ENCODE measurements at regions not wholly inside any gene's neighbourhood (a gene's known extent, or its start where the extent isn't known, plus 50 kb on each side); places are given as distances from the start of the nearest gene placed in this dataset.
A peak's percentile ranks its signal among the peaks of the same experiment; 100 is the strongest.

DNA sequence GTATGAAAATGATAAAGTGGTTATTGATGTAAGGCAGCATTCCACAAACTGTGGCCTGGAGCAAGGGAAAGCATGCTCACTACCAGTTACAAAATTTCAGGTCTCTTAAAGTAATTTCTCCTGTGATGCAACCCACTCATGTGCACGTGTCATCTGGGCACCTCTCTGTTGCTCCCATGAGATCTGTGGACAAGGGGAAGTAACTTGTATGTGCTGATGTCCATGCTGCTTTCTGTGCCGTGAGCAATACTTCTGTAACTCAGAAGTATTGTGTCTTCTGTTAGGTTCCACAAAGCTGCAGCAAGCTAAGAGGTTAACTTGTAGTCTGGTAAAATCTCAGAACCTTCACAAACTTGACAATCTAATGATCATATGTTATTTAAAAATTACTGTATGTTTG lies 930.0 kb upstream of the SLITRK6 start:
- DNase-seq (ENCODE audit: low read depth, low spot score) = no peak

DNA sequence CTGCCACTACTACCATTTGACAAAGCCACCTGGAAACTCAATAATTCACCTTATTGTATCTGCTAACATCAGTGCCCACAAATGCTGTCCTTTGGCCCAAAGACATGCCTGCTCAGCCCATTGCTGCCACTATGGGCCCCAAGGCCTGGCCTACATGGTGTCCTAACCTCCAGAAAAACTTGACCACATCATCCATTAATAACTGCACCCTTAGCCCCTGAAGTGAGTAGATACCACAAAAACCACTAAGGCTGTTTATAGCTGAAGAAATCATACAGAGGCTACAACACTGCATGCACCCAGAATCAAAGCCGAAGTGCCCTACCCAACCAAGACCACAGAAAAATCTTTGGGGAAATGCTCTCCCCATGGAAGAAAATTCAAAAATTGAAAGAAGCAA lies 932.8 kb upstream of the SLITRK6 start:
- DNase-seq (ENCODE audit: low read depth, low spot score) = no peak

DNA sequence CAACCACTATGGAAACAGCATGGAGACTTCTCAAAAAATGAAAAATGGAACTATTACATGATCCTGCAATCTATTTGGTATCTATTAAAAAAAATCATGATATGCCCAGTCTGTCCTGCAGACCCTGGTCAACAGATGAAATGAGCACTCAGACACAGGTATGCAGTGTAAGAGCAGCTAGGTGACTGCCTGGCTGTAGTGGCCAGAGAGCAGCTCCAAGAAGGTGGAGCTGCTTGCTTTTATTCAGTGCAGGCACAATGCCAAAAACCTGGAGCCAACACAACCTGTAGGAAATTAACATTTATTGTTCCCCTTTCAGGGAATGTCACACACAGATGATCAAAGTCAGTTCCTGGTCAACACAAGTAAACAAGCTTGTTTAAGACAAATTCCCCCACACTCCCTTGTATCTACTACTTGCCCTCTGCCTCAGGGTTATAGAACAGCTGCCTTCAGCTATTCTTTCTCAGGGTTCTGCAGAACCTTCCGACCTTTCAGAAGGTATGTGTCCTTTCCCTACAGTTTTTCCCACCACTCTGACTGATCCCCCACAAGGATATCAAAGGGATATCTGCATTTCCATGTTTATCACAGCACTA lies 933.7 kb upstream of the SLITRK5 start:
- no peak for DNase-seq (ENCODE audit: low read depth, low spot score)

DNA sequence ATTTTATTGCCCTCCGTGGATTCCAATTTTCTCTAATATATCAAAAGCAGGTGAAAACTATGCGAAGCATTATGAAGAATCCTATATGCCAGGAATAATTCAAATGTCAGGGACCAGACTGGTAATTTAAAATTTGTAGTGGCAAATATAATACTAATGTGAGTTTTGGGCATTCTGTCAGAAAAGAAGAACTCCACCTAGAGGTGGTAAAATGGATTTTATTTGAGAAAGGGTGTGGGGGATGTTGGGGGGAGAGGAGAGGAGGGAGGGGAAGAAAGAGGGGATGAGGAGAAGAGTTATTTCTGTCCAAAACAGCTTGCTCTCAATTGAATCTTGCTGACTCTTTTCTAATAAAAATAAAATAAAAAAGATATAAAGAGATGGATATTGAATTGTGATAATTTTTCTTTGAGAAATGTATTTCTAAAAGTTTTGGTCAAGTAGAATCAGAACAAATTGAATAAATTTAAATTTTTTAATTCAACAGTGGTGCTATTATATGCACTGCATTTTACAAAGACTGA lies 929.3 kb upstream of the SLITRK5 start:
- no peak for DNase-seq (ENCODE audit: low read depth, low spot score)

DNA sequence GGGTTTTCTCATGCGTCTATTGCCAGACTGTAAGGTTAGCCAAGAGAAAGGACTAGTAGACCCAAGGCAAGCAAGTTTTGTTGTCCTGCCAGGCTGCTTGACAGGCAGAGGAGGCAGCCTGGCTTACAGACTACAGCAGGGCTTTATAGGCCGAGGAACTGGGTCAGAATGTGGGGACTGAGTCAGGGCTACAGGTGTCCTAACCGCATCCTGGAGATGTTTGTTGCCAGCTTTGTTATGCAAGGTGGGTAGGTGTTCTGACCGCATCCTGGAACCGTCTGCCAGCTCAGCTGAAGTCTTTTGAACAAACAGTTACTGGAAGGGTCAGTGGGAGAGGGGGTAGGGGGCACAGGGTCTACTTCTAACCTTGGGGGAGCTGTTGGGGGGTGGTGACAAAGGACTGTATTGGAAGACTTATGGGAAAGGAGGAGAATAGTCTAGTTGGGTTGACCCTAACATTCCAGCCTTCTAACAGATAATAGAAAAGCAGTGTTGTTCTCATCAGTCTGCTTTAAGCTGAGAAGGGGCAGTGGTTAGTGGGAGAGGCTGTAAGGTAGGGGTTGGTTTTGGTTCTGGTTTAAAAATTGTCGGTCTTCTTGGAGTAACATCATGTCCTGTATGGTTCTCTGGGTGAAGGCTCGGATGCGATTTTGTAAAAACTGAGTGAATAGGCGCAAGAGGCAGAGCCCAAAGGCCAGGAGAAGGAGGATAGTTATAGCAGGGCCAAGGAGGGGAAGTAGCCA lies 913.8 kb upstream of the SLITRK5 start:
- DNase-seq (ENCODE audit: low read depth, low spot score) = no peak

DNA sequence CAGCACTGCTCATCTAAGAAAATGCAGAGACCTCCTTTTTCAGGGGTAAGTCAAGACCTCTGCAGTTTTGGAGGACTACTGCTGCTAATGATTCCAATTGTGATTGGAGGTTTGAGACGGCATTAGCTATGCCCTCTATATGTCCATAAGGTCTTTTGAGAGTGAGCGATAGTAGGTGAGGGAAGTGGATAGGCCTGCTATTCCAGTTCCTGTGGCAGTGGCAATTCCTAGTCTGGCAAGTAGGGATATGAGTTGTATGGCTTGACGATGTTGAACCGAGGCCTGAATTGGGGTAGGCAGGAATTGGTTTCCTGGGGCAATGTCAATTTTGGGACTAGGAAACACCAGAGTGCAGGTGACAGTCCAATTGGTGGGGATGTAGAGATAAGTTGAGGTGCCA lies 913.1 kb upstream of the SLITRK5 start:
- DNase-seq (ENCODE audit: low read depth, low spot score) = peak; percentile 25

DNA sequence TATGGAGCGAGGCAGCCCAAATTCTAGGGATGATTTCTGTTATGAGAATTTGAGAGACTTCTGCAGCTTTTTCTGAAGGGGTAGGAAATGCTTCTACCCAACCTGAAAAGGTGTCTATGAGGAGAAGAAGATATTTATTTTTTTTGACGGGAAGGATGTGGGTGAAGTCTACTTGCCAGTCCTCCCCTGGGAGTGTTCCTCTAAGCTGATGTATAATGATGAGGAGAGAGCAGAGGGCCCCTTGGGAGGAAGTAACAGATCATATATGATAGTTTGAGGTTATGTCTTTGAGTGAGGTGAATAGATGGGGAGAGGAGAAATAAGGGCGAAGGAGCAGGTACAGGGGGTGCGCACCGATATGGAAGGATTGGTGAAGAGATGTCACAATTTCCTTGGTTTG lies 910.6 kb upstream of the SLITRK5 start:
- DNase-seq (ENCODE audit: low read depth, low spot score) = no peak

DNA sequence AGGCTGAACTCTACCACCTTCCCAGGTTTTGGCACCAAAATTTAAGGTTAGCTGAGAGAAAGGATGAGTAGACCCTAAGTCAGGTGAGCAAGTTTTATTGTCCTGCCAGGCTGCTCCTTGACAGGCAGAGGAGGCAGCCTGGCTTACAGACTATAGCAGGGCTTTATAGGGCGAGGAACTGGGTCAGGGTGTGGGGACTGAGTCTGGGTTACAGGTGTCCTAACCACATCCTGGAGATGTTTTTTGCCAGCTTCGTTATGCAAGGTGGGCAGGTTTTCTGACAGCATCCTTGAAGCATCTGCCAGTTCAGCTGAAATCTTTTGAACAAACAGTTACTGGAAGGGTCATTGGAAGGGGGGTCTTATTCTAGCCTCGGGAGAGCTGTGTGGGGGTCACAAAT lies 905.7 kb upstream of the SLITRK5 start:
- DNase-seq (ENCODE audit: low read depth, low spot score) = no peak

DNA sequence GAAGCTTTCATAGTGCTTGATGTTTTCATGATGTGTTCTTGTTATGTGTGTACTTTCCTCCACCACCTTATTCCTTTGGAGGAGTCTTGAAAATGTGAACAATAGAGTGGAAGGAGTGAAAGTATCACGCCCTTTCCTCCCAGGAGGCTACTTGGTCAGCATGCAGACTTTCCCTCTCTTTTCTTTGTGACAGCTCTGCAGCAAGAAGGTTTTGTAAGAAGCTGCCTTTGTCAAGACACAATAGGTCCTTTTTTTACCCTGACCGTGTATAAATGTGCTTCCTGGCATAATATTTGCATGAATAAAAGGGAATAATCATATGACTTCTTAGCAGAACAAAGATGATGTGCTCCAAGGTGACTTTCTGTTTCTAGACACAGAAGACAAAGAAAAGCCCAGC lies 882.6 kb upstream of the SLITRK5 start:
- DNase-seq (ENCODE audit: low read depth, low spot score) = no peak

DNA sequence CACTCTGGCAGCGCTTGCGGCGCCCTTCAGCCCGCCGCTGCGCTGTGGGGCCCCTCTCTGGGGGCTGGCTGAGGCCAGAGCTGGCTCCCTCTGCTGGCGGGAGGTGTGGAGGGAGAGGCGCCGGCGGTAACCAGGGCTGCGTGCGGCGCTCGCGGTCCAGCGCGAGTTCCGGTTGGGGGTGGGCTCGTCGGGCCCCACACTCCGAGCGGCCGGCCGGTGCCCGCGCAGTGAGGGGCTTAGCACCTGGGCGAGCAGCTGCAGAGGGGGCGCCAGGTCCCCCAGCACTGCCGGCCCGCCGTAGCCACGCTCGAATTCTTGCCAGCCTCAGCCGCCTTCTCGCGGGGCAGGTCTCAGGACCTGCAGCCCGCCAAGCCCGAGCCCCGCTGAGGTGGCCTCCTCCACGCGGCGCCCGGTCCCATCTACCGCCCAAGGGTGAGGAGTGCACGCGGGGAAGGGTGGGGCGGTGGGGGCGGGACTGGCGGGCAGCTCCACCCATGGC lies 879.0 kb upstream of the SLITRK5 start:
- DNase-seq (ENCODE audit: low read depth, low spot score) = peak; percentile 79

DNA sequence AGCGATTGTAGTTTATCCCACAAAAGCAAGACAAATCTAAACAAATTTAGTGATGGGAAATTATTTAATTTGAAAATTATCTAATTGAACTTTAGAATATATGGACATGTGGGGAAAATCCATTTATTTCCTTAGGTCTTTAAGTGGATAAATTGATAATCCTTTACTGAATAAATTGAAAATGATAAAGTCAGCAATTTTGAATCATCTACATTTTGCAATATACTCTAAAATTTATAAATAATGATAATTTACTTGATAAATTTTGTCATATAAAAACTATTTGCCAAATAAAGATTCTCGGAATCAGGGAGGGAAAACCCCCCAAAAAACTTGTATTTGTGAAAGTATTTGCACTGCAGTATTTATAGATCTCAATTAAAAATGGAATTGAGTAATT lies 875.3 kb upstream of the SLITRK5 start:
- DNase-seq (ENCODE audit: low read depth, low spot score) = no peak

DNA sequence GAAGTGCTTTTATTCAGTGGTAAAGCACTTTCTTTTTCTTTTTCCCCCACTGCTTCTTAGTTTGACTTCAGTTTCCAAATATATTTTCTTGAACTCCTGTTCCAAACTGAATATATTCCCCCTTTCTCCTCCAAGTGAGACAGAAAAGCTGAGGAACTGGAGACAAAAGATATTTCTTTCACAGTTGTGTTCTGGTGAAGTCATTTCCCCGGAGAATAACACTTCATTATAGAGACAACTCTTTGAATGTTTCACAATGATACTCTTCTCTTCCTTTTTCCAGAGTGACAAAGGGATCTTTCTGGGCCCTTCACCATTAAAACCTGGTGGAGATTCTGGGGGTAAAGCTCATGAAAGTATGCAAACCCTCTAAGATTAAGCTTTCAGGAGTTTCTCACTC lies 860.8 kb upstream of the SLITRK5 start:
- no peak for DNase-seq (ENCODE audit: low read depth, low spot score)

DNA sequence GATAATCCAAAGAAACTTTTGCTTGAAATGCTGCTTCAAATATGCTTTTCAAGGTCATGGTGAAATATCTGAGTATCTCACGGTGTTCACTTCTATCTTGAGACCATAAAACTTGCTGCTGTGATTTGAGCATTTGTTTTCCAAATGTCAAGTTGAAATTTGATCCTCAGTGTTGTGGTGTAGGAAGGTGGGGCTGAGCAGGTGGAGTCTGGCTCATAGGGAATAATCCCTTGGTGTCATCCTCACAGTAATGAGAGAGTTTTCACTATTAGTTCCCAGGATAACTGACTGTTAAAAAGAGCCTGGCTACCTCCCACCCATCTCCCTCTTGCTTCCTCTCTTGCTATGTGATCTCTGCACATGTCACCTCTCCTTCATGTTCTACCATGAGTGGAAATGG lies 858.0 kb upstream of the SLITRK5 start:
- no peak for DNase-seq (ENCODE audit: low read depth, low spot score)

DNA sequence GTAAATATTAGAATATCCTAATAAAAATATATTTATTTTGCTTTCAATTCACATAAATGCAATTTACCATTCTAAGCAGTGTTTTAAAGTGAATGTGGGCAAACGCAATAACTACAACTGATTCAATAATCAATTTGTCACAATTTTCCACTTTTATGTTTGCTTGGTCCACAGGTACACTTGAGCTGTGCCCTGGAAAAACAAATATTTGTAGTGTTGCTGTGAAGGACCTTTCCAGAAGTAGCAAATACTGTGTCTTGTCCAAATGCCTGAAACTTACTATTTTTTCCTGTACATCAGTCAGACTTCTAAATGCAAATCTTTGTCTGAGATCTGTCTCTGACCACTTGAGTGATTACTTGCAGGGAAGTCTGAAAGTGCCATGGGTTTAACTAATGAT lies 845.8 kb upstream of the SLITRK5 start:
- DNase-seq (ENCODE audit: low read depth, low spot score) = no peak

DNA sequence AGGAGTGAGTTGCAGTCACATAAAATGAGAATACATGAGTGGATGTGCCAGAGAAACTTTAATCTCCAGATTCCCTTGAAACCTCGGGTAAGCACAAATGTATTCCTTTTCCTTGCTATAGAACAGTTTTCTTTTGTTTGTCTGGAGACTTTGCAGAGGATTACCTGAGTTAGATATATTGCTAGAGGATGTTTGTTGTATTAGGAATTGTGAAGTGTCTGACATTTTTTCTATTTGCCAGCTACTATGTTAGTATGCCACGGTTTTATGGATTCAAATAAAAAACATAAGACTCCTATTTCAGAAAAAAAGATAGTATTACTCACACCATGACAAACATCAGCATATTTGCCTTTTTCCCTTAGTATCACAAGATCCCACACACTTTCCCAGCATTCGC lies 844.9 kb upstream of the SLITRK5 start:
- DNase-seq (ENCODE audit: low read depth, low spot score) = no peak

DNA sequence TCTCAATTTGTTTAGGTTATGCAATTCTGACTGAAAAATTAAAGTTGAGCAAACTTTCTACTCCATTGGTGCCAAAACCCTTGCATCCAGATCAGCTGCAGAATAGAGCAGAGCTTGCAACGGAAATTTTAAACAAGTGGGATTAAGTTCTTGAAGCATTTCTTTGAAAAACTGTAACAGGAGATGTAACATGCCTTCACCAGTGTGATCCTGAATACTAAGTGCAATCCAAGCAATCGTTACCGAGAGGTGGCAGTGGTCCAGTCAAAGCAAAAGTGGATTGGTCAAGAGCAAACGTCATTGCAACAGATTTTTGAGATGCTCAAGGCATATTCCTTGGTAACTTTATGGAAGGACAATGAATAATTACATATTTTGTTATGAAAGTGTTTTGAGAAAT lies 841.1 kb upstream of the SLITRK5 start:
- no peak for DNase-seq (ENCODE audit: low read depth, low spot score)

DNA sequence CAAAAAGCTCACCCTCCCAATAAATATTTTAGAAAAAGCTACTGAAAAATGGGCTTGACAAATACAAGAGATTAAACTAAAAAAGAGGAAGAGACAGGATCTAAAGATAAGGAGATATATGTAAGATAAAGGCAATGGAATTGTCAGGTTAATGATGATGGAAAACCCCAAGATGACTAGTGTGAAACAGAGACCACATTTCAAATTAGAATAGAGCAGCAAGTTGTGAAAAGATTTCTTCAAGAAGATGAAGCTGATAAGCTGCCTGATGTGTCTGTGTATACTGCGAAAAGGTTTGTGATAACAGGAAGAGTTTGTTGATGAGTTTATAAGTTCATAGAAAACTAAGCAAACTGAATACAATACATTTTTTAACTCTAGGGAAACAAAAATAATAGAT lies 840.1 kb upstream of the SLITRK5 start:
- DNase-seq (ENCODE audit: low read depth, low spot score) = no peak

DNA sequence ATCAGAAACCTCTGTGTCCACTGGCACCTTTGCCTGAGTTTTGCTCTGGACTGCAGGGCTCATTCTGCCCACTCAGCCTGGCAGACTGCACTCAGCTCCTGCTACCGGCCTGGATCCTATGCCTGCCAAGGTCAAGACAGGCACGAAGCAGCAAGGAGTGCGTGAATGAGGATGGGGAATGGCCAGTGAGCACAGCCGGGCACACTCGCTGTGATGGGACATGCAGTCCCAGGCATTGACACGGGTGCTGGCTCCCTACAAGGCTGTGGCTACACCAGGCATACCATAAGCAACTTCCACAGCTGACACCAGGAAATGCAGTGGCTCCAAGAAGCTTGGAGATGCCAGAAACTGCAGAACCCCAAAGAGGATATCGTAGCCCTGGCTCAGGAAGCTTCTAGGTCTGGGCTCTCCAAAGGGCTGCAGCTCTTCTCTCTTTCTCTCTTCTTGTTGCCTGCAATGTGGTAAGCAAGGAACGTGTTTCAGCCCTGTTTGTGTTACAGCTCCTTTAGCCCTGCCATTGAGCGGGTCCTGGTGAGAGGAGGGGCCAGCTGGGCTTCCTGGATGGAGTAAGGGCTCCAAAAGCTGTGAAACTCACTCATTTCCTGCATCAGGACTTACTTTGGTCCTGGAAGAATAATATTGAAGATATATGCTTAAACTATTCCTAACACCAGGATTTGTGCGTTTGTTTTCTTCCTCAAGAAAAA lies 832.6 kb upstream of the SLITRK5 start:
- DNase-seq (ENCODE audit: low read depth, low spot score) = no peak

DNA sequence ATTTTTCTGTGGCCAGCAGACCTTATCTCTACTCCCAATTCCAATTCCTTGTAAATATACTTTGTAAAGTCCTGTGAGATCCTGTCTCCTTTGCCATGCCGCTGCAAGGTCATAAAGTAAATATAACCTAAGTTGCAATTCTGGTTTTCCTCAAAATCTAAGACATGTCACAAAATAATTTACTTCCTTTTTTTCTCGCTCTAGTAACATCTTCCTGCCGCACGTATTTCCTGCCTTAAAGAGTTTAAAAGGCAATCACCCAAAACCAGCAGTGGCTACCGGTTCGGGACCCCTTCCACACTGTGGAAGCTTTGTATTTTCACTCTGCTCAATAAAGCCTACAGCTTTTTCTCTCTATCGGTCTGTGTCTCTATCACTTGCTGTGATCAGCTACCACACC lies 832.0 kb upstream of the SLITRK5 start:
- no peak for DNase-seq (ENCODE audit: low read depth, low spot score)

DNA sequence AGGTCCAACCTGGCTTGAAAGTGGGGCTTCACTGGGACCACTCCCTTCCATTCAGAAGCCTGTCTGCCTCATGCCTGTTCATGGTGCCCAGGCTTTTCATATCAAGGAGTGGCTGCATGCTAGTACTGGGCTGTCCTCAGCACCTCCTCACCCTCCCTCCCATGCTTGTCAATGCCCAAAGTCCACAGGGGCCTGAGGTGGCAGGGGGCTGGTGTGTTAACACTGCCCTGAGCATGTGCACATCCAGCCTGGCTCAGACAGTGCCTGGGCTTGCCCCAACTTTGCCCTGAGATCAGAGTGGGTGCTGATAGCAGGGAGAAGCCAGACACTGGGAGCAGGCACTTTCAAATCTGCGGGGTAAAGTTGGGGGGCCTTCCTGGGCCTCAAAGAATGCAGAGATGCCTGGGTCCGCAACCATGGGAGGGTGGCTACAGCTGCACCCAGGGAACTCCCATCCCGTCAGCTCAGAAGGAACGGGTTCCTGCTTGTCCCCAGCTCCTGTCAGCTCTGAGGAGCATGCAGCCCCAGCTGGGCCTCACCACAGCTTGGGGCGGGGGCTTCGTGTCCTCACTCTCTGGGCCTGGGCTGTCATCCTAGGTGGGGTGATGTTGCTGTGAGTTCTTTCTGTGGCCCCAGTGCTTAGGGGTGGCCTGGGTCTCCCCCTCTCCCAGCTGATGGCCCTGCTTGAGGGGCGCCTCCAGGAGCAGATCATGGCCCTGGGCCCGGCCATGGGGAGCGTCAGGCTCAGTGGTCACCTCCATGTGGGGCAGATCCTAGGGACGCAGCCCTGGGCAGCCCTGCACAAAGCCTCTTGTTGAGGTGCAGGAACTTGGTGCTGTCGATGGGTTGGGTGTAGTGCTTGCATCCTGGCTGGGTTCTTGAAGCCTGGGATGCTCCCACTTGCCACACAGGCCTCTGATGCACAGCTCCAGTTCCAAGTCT lies 830.6 kb upstream of the SLITRK5 start:
- DNase-seq (ENCODE audit: low read depth, low spot score) = no peak

DNA sequence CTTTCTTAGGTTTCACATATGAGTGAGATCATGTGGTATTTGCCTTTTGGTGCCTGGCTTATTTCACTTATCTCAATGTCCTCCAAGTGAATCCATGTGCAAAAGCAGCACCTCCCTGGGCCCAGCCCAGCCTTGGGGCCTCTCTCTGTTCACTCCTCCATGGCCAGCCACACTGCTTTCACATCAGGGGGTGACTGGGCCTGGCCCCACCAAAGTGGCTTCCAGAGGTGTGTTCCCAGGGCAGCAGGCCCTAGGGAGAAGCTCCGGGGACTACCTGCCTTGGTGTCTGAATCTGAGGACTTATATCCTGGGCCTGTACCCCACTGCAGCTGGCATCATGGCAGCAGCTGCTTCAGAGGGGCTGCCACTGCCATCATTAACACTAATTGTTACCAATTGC lies 829.9 kb upstream of the SLITRK5 start:
- no peak for DNase-seq (ENCODE audit: low read depth, low spot score)

DNA sequence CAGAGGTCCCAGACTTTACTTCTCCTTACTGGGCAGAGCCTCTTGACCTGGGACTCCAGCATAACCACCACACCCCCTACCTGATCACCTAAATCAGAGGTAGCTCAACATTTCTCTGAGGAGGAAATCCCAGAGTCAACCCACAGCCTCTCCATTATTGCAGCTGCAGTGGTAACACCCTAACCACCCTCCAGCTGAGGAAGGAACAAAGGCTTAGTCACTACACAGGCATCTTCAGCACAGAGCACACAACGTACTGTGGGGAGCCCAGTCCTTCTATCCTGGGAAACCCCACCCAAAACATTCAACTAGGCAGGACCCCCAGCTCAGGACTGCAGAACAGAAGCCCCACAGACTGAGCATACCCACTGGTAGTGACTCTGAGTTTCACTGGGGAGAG lies 824.7 kb upstream of the SLITRK5 start:
- no peak for DNase-seq (ENCODE audit: low read depth, low spot score)
